Sigmoid colon (tissue), 4 donors: ENCODE measurements at regions not wholly inside any gene's neighbourhood (a gene's known extent, or its start where the extent isn't known, plus 50 kb on each side); places are given as distances from the start of the nearest gene placed in this dataset.
"Not testable (repeated sequence)": the region's sequence is repeated elsewhere in the genome, so short reads cannot be mapped to it uniquely, and the experiment has no call there.

ENCODE experiments used
- POLR2A ChIP-seq, 2 donors: fragments of 450-650 bp; IDR thresholded peaks; one replicate each; pipeline ENCODE4 v1.6.1; 2016; ENCODE audit warnings: antibody characterized with exemption in 2 of 2, mild to moderate bottlenecking in 2 of 2, moderate library complexity in 2 of 2
- POLR2AphosphoS5 ChIP-seq, 4 donors: sonication (generic); formaldehyde crosslinking; IDR thresholded peaks; one replicate each; pipeline ENCODE4 v1.6.1; 2017; ENCODE audit warnings: antibody characterized with exemption in 4 of 4
- TF ChIP-seq, protein P1 (sequence below), 4 experiments: fragments of 450-650 bp in 3 of 4; fragments of 200-600 bp in 1 of 4; IDR thresholded peaks; one replicate each; pipeline ENCODE4 v1.5.1; 2016 to 2019; ENCODE audit warnings: antibody characterized with exemption in 4 of 4, mild to moderate bottlenecking in 3 of 4, moderate library complexity in 2 of 4

DNA sequence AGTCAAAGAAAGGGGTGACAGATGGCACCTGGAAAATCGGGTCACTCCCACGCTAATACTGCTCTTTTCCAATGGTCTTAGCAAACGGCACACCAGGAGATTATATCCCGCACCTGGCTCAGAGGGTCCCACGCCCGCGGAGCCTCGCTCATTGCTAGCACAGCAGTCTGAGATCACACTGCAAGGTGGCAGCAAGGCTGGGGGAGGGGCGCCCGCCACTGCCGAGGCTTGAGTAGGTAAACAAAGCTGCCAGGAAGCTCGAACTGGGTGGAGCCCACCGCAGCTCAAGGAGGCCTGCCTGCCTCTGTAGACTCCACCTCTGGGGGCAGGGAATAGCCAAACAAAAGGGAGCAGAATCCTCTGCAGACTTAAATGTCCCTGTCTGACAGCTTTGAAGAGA is 99.5 kb upstream of the TMEM17 start:
- TF ChIP-seq, protein P1, sequence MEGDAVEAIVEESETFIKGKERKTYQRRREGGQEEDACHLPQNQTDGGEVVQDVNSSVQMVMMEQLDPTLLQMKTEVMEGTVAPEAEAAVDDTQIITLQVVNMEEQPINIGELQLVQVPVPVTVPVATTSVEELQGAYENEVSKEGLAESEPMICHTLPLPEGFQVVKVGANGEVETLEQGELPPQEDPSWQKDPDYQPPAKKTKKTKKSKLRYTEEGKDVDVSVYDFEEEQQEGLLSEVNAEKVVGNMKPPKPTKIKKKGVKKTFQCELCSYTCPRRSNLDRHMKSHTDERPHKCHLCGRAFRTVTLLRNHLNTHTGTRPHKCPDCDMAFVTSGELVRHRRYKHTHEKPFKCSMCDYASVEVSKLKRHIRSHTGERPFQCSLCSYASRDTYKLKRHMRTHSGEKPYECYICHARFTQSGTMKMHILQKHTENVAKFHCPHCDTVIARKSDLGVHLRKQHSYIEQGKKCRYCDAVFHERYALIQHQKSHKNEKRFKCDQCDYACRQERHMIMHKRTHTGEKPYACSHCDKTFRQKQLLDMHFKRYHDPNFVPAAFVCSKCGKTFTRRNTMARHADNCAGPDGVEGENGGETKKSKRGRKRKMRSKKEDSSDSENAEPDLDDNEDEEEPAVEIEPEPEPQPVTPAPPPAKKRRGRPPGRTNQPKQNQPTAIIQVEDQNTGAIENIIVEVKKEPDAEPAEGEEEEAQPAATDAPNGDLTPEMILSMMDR (IDR thresholded peaks at IDR 0.05) = not testable (repeated sequence)
- TF ChIP-seq POLR2AphosphoS5, POLR2A (IDR thresholded peaks at IDR 0.05): not testable (repeated sequence)
